SK-N-SH (cell line): ENCODE measurements at regions not wholly inside any gene's neighbourhood (a gene's known extent, or its start where the extent isn't known, plus 50 kb on each side); places are given as distances from the start of the nearest gene placed in this dataset.

Experiments used
- CTCF ChIP-seq: fragments of 200-600 bp; sonication (generic); IDR thresholded peaks from 2 replicates; pipeline ENCODE4 v1.6.1; 2017; ENCODE audit warnings: antibody characterized with exemption, mild to moderate bottlenecking, moderate library complexity
- EZH2phosphoT487 ChIP-seq: fragments of 200-600 bp; sonication (generic); IDR thresholded peaks from 2 replicates; pipeline ENCODE4 v1.6.1; 2017; ENCODE audit warnings: low read depth, mixed run types, mild to moderate bottlenecking, antibody characterized with exemption, moderate library complexity, borderline replicate concordance
- POLR2AphosphoS5 ChIP-seq: IDR thresholded peaks from 2 replicates; pipeline ENCODE4 v1.6.1; 2012; ENCODE audit warnings: low read depth, low read length
- SMC3 ChIP-seq: IDR thresholded peaks from 2 replicates; pipeline ENCODE4 v1.6.1; 2012; ENCODE audit warnings: low read depth, low read length, improper control_type of control experiment
- USF1 ChIP-seq: IDR thresholded peaks from 2 replicates; pipeline ENCODE4 v1.4.0; 2012; ENCODE audit warnings: low read depth, borderline replicate concordance
- USF2 ChIP-seq: fragments of 150-350 bp; IDR thresholded peaks from 2 replicates; pipeline ENCODE4 v1.6.1; 2017; ENCODE audit warnings: antibody characterized with exemption, low read length, low read depth, borderline replicate concordance
- ZBTB33 ChIP-seq: IDR thresholded peaks from 2 replicates; pipeline ENCODE4 v1.4.0; 2012; ENCODE audit warnings: low read depth, borderline replicate concordance

GRCh38 chr14:83269583-83269982, 1735.9 kb upstream of the SEL1L start:
- TF ChIP-seq USF2 (no peak), CTCF (no peak), USF1 (no peak), ZBTB33 (no peak), SMC3 (no peak), EZH2phosphoT487 (no peak), POLR2AphosphoS5 (no peak)
